ENCODE measurements at regions not wholly inside any gene's neighbourhood (a gene's known extent, or its start where the extent isn't known, plus 50 kb on each side); places are given as distances from the start of the nearest gene placed in this dataset.

GRCh38 chr1:198472997-198473396 is 67.5 kb downstream of the ATP6V1G3 start:
- DNase-seq, result no peak

DNA sequence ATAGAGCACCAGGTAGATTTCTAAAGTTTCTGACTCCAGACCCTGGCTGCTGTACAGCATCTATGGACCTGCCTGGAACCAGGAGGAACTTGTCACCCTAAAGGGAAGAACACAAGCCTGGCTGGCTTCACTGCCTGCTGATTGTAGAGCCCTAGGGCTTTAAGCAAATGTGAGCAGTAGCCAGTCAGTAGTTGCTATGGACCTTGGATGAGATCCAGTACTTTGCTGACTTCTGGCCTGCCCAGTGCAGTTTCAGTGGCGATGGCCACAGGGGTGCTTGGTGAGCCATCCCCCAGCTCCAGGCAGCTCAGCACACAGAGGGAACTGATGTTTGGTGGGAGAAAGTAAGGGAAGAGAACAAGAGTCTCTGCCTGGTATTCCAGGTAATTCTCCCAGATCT is 68.4 kb downstream of the ATP6V1G3 start:
- no peak for DNase-seq

DNA sequence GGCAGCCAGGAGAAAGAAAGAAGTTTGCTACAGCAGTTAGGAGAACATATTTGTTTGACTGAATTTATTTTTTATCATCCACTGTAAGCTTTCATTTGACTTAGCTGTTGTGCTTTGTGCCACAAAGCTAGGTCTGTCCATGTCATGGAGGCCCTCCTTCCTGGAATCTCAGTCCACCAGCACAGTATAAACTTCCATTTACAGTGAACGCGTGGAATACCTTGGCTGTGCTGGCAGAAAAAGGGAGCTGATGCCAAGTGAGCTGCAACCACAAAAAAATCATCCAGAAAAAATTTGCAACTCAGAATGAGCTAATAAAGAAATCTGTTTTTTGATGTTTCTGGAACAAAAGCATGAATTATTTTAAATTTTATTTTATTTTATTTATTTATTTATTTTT is 72.6 kb downstream of the ATP6V1G3 start:
- DNase-seq, result no peak

GRCh38 chr1:198467342-198467741 is 73.1 kb downstream of the ATP6V1G3 start:
- no peak for DNase-seq

- peak; percentile 49 for DNase-seq
Observed at GRCh38 chr1:198465201-198466144, 75.0 kb downstream of the ATP6V1G3 start.

DNA sequence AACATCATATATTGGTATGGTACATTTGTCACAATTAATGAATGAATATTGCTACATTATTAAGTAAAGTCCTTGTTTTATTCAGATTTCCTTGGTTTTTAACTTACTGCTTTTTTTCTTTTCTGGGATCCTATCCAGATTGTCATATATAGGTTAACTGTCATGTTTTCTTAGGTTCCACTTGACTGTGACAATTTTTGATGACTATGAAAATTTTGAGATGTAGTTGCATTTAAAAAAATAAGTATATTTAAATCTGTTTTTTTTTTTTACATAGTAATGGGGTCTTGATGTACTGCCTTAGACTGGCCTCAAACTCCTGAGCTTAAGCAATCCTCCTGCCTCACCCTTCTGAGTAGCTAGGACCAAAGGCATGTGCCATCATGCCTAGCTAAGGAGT is 76.8 kb downstream of the ATP6V1G3 start:
- DNase-seq, result no peak

DNA sequence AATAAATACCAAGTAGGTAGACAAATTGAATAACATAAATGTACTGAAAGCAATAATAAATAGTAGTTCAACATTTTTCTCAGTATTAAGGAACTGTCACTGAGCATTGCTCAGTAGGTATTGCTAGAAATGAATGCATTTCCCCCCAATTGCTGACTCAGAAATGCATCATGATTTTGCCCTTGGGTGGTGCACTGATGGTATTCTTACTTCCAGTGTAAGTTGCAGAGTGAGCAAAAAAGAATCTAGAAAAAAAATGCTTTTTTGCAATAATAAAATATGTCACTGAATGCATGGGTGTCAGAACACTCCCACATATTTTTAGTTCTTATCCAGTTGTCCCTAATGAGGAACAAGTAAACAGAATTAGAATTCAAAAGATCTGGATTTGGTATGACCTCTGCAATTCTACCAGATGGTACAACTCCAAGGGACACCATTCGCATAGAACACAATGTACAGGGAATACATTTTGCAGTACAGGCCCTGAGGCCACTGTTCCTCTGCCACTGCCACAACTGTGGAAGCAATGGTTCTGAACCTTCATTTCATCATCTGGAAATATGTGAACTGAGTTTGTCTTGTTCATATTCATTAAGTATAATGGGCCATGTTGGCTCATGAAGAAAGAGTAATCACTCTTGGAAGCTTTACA is 78.0 kb downstream of the ATP6V1G3 start:
- DNase-seq, result no peak

DNA sequence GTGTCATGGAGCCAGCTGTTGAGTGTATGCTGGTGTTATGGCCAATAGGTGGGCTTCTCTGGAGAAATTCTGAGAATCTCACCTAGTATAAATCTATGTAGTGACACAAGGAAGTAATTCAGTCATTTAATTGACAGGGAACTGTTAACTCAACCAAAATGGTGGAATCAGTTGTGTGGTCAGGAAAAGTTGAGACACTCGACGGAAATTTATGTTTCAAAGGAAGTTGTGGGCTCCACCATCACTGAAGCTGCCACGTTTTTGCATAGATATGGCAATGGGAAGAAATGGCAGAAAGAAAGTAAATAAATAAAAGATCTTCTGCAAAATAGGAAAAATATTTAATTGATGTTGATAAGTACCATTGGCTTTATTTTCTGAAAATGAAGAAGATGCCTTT is 84.5 kb downstream of the ATP6V1G3 start:
- no peak for DNase-seq

DNA sequence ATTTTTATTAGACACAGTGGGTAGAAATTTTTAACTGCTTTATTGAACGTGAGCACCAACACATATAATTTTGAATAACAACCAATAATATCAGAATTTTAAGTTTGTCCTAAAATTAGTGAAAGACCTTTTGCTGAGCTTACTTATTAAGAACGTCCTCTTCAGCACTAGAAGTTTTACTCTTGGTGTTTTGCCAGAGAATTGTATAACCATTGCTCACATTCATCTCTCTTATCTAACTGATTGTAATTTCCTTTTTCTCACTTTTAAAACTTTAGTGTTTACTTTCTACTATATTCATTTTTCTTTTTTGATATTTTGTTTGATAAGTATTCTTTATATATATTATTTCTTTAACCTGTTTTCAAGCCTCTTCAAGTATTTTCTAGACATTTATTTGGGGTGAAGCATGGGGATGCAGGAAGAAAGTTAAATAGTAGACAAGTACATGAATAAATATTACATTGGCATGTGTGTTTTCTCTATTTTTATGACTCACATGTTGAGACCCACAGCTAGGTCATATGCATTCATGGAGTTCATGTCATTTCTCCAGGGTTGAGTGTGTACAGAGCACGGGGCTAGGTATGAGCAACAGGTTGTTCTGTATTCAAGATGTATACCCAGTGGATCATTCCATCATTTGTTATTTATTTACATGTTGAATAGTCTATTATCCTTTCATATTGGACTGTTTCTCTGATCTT is 90.6 kb downstream of the ATP6V1G3 start:
- DNase-seq, result no peak

GRCh38 chr1:198449261-198449660 is 91.2 kb downstream of the ATP6V1G3 start:
- DNase-seq, result no peak

- no peak for DNase-seq
Observed at GRCh38 chr1:198447468-198447867, 93.0 kb downstream of the ATP6V1G3 start.

GRCh38 chr1:198445872-198446271 is 94.6 kb downstream of the ATP6V1G3 start:
- no peak for DNase-seq

- no peak for DNase-seq
Observed at GRCh38 chr1:198444792-198445191, 95.7 kb downstream of the ATP6V1G3 start.

DNA sequence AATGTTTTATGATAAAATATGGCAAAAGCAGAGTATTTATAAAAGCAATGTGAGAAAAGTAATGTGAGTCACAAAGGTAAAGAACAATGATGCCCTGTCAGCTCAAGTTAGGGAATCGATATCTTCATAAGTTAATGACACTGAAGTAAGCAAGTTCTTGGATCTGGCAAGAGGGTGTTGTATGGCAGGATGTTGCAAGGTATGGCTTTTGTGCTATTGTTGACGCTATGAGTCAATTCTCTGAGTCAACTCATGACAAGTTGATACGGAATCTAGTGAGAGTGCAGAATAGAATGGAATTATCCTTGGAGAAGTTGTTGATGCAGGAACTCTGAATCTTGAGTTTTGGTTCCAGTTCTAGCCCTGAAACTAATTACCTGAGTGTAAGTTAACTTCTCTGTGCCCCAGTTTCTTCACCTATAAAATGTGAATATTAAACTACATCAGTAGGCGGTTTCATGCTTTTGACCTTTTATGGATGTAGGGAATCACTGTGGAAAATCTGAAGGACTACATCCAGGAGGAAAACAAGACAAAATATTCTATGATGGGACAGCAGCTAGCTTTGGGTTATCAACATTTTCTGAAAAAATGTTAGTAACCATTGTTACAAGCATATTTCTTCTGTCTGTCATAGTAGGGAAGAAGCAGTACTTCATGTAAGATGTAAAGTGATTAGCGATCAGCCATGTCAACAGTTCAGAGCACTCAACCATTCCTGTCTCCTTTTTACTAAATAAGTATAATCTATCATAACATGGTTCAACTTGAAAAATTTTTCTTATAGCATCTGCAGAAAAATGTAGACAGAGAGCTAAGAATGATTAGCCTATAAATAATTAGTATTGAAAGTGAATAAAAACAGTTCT is 96.9 kb downstream of the ATP6V1G3 start:
- DNase-seq, result no peak

GRCh38 chr1:198440842-198441241 is 99.6 kb downstream of the ATP6V1G3 start:
- no peak for DNase-seq

GRCh38 chr1:198437332-198437731 is 103.1 kb downstream of the ATP6V1G3 start:
- no peak for DNase-seq

GRCh38 chr1:198436276-198436675 is 104.2 kb downstream of the ATP6V1G3 start:
- peak; percentile 45 for DNase-seq

GRCh38 chr1:198435056-198435455 is 105.4 kb downstream of the ATP6V1G3 start:
- DNase-seq, result no peak

GRCh38 chr1:198424441-198424840 is 116.0 kb downstream of the ATP6V1G3 start:
- no peak for DNase-seq

DNA sequence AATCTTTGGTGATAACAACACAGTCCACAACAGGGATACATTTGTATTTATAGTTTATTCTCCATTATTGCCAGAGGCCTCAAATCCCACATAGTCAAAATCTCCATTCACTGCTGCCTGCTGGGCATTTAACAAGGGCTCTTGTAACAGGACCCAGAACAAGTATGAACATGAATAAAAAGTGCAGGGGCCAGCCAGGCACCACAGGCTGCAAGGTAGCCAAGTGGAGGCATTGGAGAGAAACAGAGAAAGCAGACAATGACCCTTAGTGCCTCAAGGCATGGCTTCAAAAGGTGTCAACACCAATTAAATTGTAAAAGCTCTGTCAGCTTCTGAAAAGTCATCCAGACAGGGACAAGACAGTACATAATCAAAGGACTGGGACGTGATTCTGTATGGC is 116.8 kb downstream of the ATP6V1G3 start:
- DNase-seq, result no peak

GRCh38 chr1:198417039-198417438 is 123.4 kb downstream of the ATP6V1G3 start:
- DNase-seq, result no peak

GRCh38 chr1:198416296-198416695 is 124.2 kb downstream of the ATP6V1G3 start:
- no peak for DNase-seq

All from muscle of arm (tissue), 1 donor.